Erythroblast (primary cell): ENCODE measurements at regions not wholly inside any gene's neighbourhood (a gene's known extent, or its start where the extent isn't known, plus 50 kb on each side); places are given as distances from the start of the nearest gene placed in this dataset.

Experiments
- GATA1 ChIP-seq: IDR thresholded peaks from 2 replicates; pipeline ENCODE4 v1.6.1; 2011; ENCODE audit warnings: low read depth, mild to moderate bottlenecking, control low read depth, low read length, moderate library complexity
- POLR2A ChIP-seq: IDR thresholded peaks from 2 replicates; pipeline ENCODE4 v1.6.1; 2011; ENCODE audit warnings: mild to moderate bottlenecking, low read length

GRCh38 chr2:182655750-182656149 lies 60.3 kb upstream of the DNAJC10 start:
- no peak for TF ChIP-seq GATA1
- TF ChIP-seq POLR2A: no peak
